ENCODE measurements at regions not wholly inside any gene's neighbourhood (a gene's known extent, or its start where the extent isn't known, plus 50 kb on each side); places are given as distances from the start of the nearest gene placed in this dataset.
A peak's percentile ranks its signal among the peaks of the same experiment; 100 is the strongest.
"Not testable (repeated sequence)": the region's sequence is repeated elsewhere in the genome, so short reads cannot be mapped to it uniquely, and the experiment has no call there.

DNA sequence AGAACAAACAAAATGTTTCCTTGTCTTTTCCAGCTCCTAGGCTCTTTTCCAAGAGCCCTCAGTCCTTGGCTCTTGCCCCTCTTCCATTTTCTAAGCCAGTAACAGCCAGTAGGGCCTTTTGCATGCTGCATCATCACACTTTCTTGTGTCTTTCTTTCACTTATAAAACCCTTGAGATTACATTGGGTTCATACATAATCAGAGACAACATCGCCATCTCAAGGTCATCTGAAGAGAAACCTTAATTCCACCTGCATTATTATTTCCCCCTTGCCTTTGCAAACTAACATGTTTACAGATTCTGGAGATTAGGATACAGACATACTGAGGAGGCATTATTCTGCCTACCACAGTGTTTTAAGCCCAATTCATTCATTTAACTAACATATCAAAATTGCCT lies 697.3 kb downstream of the TRIB2 start:
- DNase-seq (ENCODE audit: low read depth), result peak; percentile 48

DNA sequence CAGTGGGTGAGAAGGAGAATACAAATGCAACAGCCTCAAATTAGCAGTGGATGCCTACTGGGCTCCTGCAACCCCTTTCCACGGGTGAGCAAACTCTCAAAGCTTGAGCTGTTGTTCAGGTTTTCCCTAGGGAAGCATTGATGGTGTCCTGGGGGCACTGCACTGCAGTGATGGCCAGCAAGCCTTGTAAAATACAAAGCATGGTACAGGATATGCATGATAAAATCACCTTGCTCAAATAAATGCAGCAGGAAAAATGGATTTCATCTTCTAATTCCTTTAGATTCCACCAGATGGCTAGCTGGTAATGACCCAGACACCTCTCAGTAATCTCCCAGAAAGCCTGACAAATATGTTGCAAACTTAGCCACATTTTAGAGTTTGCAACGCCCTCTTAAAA lies 698.2 kb downstream of the TRIB2 start:
- peak; percentile 20 for DNase-seq (ENCODE audit: low read depth)

DNA sequence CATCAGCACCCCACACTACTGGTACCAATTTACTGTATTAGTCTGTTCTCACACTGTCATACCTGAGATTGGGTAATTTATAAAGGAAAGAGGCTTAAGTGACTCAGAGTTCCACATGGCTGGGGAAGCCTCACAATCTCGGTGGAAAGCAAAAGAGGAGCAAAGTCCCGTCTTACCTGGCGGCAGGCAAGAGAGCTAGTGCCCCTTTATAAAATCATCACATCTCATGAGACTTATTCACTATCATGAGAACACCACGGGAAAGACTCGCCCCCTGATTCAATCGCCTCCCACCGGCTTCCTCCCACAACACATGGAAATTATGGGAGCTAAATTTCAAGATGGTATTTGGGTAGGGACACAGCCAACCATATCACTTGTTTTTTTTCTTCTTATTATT lies 717.2 kb downstream of the TRIB2 start:
- DNase-seq (ENCODE audit: low read depth), result no peak

DNA sequence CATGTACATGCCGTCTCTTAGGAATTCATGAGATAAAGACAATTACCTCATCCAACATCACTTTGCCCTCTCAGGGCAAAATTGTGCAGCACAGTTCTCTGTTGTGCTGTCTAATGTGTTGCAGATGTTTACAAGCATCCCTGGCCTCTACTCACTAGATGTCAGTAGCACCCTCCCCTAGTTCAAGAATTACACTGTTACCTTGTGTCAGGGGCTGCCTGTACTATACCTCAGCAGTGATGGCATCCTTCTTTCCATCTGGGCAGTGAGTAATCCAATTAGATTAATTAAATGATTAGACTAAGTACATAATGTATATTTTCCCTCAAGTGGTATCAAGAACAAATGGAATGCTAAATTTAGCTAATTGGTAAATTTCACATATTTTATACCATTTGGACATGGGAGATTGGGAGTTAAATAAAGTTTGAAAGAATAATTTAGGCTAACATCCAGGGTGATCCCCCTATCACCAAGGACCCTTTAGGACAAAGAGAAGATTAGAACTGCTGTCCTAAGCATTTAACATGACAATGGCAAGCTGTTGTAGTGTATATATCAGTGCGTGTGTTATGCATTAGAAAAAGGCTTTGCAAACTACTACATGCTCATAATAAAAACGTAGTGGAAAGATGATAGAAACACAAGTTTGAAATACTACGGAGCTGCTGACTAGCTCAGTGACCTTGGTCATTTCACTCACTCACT lies 727.0 kb downstream of the TRIB2 start:
- DNase-seq (ENCODE audit: low read depth), result peak; percentile 2

DNA sequence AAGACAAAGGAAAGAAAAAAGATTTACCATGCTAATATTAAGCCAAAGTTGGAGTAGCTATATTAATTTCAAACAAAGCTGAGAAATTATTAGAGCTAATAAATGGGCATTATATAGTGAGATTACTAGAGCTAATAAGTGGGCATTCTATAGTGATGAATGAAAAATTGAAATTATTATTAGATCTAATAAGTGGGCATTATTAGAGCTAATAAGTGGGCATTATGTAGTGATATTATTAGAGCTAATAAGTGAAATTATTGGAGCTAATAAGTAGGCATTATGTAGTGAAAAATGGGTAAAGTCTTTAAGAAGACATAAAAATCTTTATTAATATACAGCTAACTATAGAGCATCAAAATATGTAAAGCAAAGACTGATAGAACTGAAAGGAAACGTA lies 745.7 kb downstream of the TRIB2 start:
- DNase-seq (ENCODE audit: low read depth), result no peak

DNA sequence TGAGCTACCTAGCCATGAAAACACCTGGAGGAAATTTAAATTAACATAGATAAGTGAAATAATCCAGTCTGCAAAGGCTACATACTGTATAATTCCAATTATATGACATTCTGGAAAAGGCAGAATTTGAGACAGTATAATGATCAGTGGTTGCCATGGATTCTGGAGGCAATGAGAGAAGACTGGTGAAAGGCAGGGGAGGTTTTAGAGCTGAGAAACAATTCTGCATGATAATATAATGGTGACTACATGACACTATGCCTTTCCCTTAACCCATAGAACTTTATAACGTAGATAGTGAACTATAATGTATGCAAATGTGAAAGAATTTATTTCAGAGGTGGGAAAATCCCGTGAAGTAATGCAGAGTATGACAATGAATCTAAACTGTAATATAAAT lies 749.3 kb downstream of the TRIB2 start:
- no peak for DNase-seq (ENCODE audit: low read depth)

DNA sequence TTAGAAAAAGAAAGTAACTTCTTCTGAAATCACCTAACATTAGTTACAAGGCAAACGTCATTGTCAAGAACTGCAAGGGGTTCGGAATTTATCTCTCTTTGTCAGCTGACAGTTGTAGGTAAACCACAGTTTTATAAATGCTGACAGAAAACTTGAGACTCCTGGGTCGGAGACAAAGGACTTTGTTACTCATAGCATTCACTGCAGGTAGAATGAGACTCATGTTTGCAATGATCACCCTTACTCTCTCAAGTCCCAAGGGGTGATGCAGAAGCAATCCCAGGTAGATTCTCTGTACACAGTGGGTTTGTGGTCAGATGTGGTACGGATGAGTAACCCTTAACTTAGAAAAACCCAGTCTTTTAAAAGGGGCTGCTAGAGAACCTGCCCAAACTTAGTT lies 757.8 kb downstream of the TRIB2 start:
- DNase-seq (ENCODE audit: low read depth), result no peak

DNA sequence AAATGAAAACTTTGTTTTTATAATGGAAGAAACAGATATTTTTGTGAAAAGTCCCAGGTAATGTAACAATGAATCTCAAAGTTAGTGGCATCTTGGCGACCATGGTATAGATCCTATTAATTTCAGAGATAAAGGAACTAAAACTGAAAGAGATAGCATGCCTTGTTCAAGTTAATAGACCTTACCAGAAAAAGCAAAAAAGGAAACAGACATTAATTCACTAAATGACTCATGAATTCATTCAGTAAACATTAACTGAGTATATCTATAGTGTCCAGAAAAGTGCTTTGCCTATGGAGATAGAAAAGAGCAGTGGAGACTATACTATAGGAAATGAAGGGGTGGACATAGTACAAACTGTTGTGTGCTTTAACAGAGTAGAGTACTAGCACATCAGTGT lies 763.3 kb downstream of the TRIB2 start:
- DNase-seq (ENCODE audit: low read depth), result peak; percentile 13

DNA sequence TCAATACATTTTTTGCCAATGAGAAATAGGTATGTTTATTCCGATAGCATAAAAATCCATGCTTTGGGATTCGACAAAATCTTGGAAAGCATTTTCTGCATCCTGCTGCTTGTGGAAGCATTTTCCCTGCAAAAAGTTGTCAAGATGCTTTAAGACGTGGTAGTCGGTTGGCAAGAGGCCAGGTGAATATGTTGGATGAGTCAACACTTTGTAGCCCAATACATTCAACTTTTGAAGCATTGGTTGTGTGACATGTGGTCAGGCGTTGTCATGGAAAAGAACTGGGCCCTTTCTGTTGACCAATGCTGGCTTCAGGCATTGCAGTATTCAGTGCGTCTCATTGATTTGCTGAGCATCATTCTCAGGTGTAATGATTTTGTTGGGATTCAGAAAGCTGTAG lies 764.5 kb downstream of the TRIB2 start:
- DNase-seq (ENCODE audit: low read depth), result peak; percentile 51

DNA sequence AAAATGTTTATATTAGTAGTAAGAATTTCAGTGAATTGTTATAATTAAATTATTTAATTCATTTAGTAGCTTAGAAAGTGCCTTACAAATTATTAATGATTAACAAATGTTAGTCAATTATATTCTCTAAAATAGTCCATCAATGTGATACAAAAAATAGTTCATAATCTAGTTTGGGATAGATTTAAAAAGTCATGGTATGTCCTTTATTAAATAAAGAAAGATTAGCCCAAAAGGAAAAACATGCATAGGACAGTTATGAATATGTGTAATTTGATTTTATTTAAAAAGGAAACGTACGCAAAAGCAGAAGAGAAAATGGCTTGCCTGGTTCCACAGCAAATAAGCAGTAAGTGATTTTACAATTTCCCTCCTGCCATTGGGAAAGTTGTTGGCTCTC lies 768.5 kb downstream of the TRIB2 start:
- DNase-seq (ENCODE audit: low read depth), result no peak

DNA sequence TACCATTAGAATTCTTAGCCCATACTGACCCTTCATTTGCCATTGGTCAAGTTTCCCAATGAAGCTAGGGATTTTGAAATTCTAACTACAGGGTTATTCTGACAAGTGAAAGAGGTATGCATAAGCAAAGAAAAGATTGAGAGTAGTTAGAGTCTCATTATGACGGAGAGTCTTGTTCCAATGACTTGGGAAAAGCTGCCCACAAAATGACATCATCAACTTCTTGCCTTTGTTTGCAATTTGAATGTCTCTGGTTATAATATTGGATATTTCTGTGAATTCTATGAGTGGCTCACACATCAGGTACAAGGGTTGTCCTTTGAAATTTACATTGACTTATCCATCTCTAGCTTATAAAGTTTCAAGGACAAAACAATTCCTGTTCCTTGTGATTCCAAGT lies 772.2 kb downstream of the TRIB2 start:
- no peak for DNase-seq (ENCODE audit: low read depth)

DNA sequence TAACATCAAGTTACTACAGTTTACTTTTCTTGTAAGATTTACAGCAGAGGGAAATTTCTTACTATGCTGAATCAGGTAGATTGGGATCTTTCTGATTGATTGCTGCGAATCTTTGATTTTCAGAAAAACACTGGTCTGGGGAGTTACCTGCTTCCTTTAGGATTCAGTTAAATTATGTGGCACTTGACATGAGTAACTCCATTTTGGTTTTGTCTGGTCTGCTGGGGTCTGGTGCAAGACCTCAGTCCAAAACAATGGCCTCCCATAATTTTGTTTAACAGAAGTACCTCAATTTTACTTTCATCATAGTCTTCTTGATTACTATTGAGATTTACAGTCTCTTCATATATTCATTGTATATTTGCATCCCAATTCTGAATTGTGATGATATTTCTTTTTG lies 775.5 kb downstream of the TRIB2 start:
- no peak for DNase-seq (ENCODE audit: low read depth)

DNA sequence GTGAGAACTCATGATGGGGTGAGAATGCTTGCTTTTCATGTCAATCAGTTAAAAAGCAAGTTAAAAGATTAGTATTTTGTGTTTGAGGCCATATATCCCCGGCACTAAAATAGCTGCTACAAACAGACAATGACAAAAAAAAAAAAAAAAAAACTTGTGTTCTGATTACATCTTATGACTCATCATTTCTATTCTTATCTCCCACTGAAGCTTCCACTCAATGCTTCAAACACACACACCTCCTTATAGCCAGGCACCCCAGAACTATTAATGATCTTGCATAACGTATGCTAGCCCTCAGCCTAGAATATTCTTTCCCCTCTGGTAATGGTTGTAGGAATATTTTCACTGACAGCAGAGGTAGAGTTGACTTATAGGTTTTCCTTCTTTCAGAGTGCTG lies 778.3 kb downstream of the TRIB2 start:
- no peak for DNase-seq (ENCODE audit: low read depth)

DNA sequence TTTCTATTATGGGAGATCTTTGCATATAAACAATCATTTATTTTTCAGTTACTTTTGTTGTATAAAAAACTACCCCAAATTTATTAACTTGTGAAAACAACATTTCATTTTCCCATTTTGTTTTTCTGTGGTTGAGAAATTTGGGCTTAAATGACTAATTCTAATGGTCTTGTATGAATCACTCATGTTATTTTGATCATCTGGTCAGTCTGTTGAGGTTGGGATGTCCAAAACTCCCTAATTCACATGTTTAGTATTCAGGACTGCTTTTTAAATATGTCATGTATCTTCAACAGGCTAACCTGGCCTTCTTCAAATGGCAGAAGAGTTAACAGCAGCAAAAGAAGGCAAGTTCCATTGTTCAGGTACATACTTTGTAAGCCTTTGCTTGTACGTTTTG lies 788.1 kb downstream of the TRIB2 start:
- peak; percentile 11 for DNase-seq (ENCODE audit: low read depth)

DNA sequence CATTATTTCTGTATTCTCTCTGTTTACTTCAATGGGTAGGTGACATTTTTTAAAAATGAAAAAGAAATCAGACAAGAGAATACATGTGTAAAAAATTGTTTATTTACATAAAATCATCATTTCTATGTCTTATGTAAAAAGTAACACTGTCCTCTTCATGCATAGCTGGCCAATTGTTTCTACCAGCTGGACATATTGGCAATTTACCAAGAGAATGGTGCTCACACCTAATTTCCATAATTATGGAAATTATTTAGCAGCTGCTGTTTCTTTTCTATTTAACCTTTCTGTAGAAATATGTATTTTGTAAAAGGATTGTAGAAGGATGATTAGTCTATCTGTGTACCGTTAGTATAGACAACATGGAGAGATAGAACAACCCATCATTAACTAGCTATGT lies 791.9 kb downstream of the TRIB2 start:
- no peak for DNase-seq (ENCODE audit: low read depth)

DNA sequence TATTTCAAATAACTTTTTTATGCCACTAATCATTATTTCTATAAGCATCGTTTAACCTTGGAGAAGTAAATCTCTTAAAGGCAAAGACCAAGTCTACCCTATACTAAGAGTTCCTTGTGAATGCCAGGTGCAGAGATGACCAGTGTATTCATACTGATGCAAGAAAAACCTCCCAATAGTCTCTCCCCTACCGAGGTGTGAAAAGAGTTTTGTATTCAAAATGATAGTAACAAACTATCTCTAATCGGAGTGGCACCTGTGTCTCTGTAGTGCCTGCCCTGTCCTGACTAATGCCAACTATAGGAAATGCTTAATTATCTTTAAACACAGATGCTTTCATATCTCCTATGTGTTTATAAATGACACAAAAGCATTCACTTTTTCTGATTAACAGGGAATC lies 798.5 kb downstream of the TRIB2 start:
- no peak for DNase-seq (ENCODE audit: low read depth)

DNA sequence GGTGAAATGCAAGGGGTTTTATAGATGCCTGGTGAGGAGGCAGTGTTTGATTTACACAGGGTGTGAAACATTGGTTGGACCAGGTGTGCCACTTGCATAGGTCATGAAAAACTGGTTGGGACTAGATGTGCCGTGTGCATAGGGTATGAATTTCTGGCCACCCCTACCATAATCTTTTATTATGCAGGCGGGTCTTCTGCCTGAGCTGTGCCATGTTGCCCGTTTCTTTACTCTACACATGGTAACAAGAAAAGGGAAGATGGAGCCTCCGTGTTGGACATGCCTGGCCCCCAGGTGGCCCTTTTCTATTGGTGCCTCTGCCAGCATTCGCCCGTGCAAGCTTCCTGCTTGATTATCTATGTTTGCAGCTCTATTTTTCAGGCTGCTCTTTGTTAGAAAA lies 805.4 kb downstream of the TRIB2 start:
- DNase-seq (ENCODE audit: low read depth), result no peak

DNA sequence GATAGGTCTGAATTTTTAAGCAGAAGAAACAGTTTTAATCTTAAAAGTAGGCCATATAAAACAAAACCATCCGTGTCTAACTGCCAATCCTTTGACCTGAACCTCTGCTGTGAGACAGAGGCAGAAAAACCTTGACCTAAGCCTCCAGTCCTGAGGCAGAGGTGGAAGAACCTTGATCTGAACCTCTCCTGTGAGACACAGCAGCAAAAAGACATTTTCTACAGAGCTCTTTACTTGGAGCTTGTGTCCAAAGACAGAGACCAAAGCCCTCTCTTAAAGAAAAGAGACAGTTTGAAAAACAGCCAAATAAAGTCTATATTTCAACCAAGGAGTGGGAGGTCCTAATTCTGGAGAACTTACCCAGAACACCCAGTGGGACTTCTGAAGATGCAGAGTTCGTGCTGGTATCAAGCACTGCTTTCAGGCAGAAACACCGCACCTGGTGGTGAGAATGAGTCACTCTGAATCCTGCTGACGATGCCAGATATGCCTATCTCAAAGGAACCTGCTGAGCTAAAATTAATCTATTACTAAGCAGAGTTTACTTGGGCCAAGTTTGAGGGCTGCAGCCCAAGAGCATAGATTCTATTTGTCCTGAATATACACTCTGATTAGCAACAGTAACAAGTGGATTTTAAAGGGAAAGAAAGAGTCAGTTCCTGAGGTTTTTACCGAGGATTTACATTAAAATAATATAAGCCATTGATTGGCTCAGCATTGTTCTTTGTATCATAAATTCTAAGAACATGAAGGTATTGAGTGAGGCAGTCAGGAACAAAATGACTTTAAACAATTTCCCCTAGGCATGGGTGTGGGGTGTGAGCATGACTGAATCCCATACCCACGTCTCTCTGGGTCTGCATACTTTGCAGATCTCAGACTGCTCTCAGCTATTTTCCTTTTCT lies 806.4 kb downstream of the TRIB2 start:
- DNase-seq (ENCODE audit: low read depth), result peak; percentile 30

DNA sequence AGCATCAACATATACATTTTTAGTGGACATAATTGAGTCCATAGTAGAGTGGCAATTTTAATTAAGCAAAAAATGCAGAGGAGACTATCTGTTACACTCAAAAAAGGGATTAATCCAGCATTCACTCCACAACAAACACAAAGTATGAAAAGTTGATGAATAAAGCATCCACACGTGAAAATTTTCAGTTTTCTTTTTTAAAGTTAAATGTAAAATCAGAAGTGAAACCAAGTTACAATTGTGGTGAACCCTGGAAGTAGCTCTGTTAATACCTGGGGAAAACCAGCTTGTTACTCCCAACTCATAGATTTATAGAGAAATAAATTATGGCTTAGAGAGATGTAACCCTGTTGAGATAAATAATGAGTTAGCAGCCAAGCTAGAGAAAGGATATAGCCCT lies 807.8 kb downstream of the TRIB2 start:
- no peak for DNase-seq (ENCODE audit: low read depth)

DNA sequence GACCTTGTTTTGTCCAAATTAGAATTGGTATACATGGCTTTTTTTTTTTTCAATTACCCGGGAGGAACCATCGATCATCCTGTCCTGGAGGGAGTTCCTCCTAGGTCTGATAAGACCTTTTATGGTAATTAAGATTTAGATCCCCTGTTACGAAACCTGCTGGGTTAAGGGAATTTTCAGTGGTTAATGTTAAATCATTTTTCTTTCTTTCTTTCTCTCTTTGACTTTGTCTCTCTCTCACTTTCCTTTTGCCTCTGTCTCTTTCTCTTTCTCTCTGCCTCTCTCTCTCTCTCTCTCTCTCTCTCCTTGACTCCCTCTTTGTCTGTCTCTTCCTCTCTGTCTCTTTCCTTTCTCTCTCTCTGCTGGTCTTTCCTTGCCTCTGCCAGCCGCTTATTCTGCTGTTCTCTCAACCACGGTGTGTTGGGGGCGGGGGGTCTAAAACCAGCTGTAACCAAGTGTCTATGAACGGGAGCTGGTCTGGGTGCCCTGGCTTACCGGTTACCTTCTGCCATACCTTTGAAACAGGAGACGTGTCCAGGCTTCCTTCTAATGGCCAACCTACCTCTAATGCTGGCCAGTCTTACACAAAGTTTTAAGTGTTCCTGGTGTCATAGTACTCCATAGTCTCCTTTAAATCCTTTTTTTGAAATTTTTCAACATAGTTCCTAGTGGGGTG lies 815.1 kb downstream of the TRIB2 start:
- not testable (repeated sequence) for DNase-seq (ENCODE audit: low read depth)

DNA sequence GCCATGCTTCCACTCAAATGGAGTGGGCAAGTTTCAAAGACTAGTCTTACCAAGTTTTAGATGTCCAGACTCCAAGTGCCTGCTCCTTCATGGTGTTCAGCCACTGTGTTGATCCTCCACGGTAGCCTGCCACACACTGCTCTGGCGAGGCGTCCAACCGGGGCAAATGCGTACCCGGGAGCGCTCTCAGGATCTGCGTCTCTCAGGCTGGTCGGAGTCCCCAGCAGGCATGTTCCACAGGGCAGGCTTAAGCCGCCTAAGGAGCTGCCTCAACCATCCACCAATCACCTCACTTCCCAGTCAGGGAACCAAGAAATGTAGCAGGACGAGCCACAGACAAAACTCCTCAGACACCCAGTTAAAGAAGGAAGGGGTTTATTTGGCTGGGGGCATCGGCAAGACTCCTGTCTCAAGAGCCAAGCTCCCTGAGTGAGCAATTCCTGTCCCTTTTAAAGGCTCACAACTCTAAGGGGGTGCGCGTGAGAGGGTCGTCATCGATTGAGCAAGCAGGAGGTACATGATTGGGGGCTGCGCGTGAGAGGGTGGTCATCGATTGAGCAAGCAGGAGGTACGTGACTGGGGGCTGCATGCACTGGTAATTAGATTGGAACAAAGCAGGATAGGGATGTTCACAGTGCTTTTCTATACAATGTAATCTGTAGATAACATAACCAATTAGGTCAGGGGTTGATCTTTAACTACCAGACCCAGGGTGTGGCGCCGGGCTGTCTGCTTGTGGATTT lies 816.2 kb downstream of the TRIB2 start:
- not testable (repeated sequence) for DNase-seq (ENCODE audit: low read depth)

DNA sequence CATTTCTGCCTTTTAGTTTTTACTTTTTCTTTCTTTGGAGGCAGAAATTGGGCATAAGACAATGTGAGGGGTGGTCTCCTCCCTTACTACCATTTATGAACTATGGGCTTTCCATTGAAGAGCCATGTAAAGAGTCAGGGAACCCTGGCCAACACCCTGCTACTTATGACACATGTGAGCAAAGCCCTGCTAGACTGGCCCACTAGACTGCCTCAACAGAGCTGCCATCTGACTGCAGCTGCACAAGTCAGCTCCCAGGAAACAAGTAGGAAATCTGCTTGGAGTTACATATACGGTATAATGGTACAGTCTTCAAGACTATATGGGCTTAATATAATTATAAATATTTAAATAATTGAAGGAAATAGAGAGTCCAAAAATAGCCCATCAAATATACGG lies 816.8 kb downstream of the TRIB2 start:
- DNase-seq (ENCODE audit: low read depth), result no peak

All from ELR (cell line).